HUES64 (cell line): ENCODE measurements at regions not wholly inside any gene's neighbourhood (a gene's known extent, or its start where the extent isn't known, plus 50 kb on each side); places are given as distances from the start of the nearest gene placed in this dataset.
"Not testable (repeated sequence)": the region's sequence is repeated elsewhere in the genome, so short reads cannot be mapped to it uniquely, and the experiment has no call there.

Experiments
- H3K27ac ChIP-seq: 2 replicates; pipeline ENCODE4 v1.7.0; 2013; ENCODE audit warnings: low read depth, low read length, inconsistent platforms
- H3K27me3 ChIP-seq: 2 replicates; pipeline ENCODE4 v1.6.1; 2013; ENCODE audit warnings: mild to moderate bottlenecking, low read length; ENCODE audit not compliant: insufficient read depth
- H3K36me3 ChIP-seq: 2 replicates; pipeline ENCODE4 v1.6.1; 2013; ENCODE audit warnings: mild to moderate bottlenecking, low read length; ENCODE audit not compliant: insufficient read depth
- H3K4me1 ChIP-seq: 2 replicates; pipeline ENCODE4 v1.6.1; 2013; ENCODE audit warnings: mild to moderate bottlenecking, low read length, moderate library complexity; ENCODE audit not compliant: insufficient read depth
- H3K4me3 ChIP-seq: 2 replicates; pipeline ENCODE4 v1.5.1; 2013; ENCODE audit warnings: mild to moderate bottlenecking, low read length, moderate library complexity
- H3K9ac ChIP-seq: 2 replicates; pipeline ENCODE4 v1.6.1; 2013; ENCODE audit warnings: mild to moderate bottlenecking, low read depth, low read length
- H3K9me3 ChIP-seq: 2 replicates; pipeline ENCODE4 v1.6.1; 2013; ENCODE audit warnings: low read depth, low read length; ENCODE audit not compliant: insufficient read depth
- WGBS: fragments of 150-250, 120-280 bp; methylation state at CpG from one replicate; pipeline ENCODE4 v1.1.7; 2013; ENCODE audit warnings: missing lambda C conversion rate; 5-methylcytosine and 5-hydroxymethylcytosine counted together

DNA sequence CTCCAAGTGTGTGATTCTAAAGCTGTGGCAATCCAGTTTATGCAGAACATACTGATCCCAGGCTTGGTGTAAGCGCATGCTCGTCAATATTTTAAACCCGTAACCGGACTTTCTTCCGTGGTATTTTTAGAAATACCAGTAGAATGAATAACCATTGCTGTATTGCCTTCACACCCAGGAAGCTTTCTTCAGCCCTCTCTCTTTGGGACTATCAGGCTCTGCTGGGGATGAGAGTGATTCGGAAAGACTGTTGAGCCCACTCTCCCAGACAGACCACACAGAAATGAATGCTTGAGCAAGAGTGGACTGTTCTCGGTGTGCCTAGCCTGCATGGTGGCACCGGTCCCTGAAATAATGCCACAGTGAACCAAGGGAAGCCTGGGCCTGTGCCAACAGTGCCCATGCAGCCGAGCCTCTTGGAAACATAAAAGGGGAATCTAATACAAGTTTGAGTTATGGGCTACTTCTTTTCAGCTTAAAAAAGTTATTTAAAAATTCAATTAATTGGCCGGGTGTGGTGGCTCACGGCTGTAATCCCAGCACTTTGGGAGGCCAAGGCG lies 89.9 kb upstream of the ELAC2 start:
- H3K27ac ChIP-seq: no peak overlapping the region
- H3K27me3 ChIP-seq: no peaks in the 10 kb centered on the region
- H3K9ac ChIP-seq: no peak overlapping the region
- H3K9me3 ChIP-seq: no peaks in the 10 kb centered on the region
- no peak overlapping the region for H3K4me3 ChIP-seq
- WGBS: 96% methylated on average over 12 of the region's 12 CpGs
- no peaks in the 10 kb centered on the region for H3K36me3 ChIP-seq
- H3K4me1 ChIP-seq: no peaks in the 10 kb centered on the region; the same call in 1 of the 2 replicates

DNA sequence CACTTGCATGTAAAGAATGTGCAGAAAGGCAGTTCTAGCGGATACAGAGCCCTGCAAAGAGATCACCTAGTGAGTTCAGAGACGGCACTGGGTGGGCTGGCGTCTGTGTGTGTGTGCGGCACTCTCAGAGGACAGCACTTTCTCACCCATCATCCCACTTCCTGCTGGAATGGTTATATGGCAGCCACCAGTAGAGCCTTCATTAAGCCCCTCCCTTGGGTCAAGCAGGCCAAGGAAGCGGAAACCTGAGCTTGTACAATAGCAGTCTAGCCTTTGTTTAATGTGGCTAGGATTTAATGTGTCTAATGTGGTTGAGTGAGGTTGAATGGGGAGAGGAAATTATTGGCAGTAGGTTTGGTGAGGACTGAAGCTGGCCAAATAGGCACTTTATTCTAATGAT lies 88.3 kb upstream of the ELAC2 start:
- Histone ChIP-seq H3K4me1 (no peaks in the 10 kb centered on the region; the same call in 1 of the 2 replicates), H3K27ac (no peak overlapping the region), H3K9ac (no peak overlapping the region), H3K27me3 (no peaks in the 10 kb centered on the region), H3K36me3 (no peaks in the 10 kb centered on the region), H3K9me3 (no peaks in the 10 kb centered on the region), H3K4me3 (no peak overlapping the region)
- 93% methylated on average over 5 of the region's 5 CpGs for WGBS

DNA sequence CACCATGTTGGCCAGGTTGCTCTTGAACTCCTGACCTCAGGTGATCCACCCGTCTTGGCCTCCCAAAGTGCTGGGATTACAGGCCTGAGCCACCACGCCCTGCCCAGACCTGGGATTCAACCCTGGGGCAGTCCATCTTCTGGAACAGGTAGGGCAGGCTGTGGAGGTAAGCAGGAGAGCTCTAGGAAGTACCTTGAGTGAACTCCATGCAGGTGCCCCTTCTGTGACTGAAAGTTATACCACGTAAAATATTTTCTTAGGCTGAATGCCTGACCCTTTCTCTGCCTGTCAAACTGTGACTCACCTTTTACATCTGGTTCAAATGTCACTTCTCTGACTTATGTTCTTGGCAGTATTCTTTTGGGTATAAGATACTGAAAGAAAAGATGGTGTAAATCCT lies 86.7 kb upstream of the ELAC2 start:
- Histone ChIP-seq H3K4me3 (no peak overlapping the region), H3K9ac (no peak overlapping the region), H3K9me3 (no peaks in the 10 kb centered on the region), H3K27ac (no peak overlapping the region), H3K4me1 (no peaks in the 10 kb centered on the region; the same call in 1 of the 2 replicates), H3K36me3 (no peaks in the 10 kb centered on the region), H3K27me3 (no peaks in the 10 kb centered on the region)
- WGBS: 96% methylated on average over 3 of the region's 3 CpGs

DNA sequence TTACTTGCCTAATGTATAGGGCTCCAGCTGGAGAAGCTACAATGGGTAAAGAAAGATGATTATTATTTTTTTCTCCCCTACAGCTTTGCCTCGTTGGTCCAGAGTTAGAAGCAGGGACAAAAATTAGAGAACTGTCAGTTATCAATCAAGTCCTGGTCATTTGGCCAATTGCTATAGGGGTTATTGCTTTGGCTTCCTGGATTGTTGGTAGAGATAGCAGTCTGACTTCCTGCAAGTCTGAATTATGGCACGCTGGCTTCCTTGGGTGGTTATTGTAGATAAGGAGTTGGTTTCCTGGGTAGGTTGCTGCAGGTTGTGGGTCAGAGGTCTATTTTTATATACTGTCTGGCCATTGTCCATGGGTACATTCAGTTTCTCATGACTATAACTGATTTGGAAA lies 84.7 kb upstream of the ELAC2 start:
- Histone ChIP-seq H3K27ac (no peak overlapping the region), H3K9me3 (no peaks in the 10 kb centered on the region), H3K36me3 (no peaks in the 10 kb centered on the region), H3K4me1 (no peaks in the 10 kb centered on the region; the same call in none of the 2 replicates), H3K9ac (no peak overlapping the region), H3K4me3 (no peak overlapping the region), H3K27me3 (no peaks in the 10 kb centered on the region)
- WGBS: 96% methylated on average over 2 of the region's 2 CpGs

DNA sequence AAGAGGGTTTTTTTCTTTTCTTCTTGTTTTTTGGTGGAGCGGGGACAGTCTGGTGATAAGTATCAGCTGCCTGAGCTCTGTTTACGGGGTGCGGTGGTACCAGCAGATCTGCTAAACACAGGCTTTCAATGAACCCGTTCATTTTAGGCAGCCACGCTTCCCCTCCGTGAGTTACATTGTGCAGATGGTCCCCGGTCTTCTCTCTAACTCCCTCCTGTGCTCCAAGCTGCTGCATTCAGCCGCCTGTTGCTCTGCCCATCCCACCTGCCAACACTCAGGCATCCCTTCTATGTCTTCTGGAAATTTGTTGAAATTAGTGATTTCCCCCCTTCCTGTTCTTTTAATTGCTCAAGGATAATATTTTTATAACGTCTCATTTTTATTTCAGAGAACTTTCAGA lies 82.1 kb upstream of the ELAC2 start:
- H3K4me1 ChIP-seq: no peaks in the 10 kb centered on the region; the same call in 1 of the 2 replicates
- no peak overlapping the region for H3K9ac ChIP-seq
- no peaks in the 10 kb centered on the region for H3K36me3 ChIP-seq
- 90% methylated on average over 9 of the region's 9 CpGs for WGBS
- no peak overlapping the region for H3K27ac ChIP-seq
- H3K9me3 ChIP-seq: no peaks in the 10 kb centered on the region
- H3K4me3 ChIP-seq: no peak overlapping the region
- no peaks in the 10 kb centered on the region for H3K27me3 ChIP-seq

DNA sequence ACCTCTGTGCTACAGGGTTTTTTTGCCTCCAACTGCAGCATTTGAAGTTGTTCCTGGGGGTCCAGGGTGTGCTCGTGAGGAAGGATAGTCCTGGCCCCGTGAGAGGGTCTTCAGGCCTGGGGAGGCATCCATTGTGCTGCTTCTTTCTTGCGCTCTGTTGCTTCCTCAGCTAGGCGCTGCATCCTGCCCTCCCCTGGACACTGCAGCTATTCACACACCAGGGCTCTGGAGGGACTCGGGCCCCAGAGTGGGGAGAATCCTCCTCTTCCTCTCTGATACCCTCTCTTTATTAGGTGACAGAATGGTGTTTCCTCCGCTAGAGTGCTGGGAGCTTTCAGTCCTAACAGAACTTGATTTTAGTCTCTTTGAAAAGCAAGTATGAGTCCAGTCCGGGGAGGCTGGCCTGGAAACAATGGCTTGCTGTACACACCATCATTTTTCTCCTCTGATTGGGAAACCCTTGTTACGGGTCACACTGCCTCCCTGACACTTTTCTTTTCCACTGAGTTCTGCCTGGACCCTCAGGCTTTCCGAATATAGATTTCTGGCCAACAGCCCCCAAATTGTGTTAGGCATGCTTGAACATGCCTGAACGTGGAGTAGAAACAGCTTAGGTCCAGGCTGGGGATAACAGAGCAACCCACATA lies 81.4 kb upstream of the ELAC2 start:
- H3K4me3 ChIP-seq: no peak overlapping the region
- H3K9me3 ChIP-seq: no peaks in the 10 kb centered on the region
- no peaks in the 10 kb centered on the region for H3K36me3 ChIP-seq
- no peak overlapping the region for H3K9ac ChIP-seq
- no peaks in the 10 kb centered on the region for H3K27me3 ChIP-seq
- H3K4me1 ChIP-seq: no peaks in the 10 kb centered on the region; the same call in 1 of the 2 replicates
- WGBS: 87% methylated on average over 10 of the region's 10 CpGs
- no peak overlapping the region for H3K27ac ChIP-seq

DNA sequence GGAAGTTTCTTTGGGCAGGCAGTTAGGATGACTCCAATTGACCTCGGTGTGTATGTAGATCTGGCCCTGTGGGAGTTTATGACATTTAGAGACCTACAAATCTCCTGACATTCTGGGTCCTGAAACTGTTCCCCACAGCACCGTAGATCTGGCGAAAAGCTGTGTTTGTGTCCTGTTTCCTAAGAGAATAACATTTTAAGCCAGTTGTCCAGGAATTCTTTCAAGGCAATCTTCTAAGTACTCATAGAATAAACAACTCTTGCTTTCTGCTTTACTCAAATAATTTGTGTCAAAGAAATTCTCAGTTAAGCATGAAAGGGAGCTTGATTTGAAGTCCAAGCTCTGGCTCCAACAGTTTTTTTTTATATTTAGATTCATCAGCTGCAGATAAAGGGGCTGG lies 78.5 kb upstream of the ELAC2 start:
- H3K9me3 ChIP-seq: no peaks in the 10 kb centered on the region
- H3K4me3 ChIP-seq: no peak overlapping the region
- no peak overlapping the region for H3K27ac ChIP-seq
- WGBS: 80% methylated on average over 3 of the region's 3 CpGs
- H3K4me1 ChIP-seq: no peaks in the 10 kb centered on the region; the same call in 1 of the 2 replicates
- no peak overlapping the region for H3K9ac ChIP-seq
- no peaks in the 10 kb centered on the region for H3K36me3 ChIP-seq
- H3K27me3 ChIP-seq: no peaks in the 10 kb centered on the region

DNA sequence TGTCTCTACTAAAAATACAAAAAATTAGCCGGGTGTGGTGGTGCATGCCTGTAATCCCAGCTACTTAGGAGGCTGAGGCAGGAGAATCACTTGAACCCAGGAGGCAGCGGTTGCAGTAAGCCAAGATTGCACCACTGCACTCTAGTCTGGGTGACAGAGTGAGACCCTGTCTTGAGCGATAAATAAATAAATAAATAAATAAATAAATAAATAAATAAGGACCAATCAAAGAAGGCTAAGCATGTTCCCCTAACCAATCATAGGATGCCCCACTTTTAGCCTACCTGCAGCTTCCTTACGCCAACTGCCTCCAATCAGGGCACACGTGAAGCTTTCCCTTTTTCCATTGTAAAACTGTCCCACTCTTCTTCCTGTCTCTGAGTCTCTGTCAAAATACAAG lies 74.2 kb upstream of the ELAC2 start:
- H3K4me1 ChIP-seq: not testable (repeated sequence)

DNA sequence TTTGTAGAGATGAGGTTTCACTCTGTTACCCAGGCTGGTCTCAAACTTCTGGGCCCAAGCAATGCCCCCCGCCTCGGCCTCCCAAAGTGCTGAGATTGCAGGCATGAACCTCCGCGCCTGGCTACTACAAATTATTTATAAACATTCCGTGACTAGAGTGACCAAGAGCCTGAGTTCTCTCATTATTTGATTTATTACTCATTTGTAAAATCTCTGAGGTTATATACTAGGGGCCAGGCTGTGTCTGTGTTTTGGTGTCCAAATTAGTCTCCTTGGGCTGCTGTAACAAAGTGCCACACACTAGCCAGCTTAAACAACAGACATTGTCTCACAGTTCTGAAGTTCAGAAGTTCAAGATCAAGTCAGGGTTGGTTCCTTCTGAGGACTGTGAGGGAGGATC lies 70.8 kb upstream of the ELAC2 start:
- Histone ChIP-seq H3K4me3 (no peak overlapping the region), H3K4me1 (no peaks in the 10 kb centered on the region), H3K9ac (no peak overlapping the region), H3K9me3 (no peaks in the 10 kb centered on the region), H3K27ac (no peak overlapping the region), H3K27me3 (no peaks in the 10 kb centered on the region), H3K36me3 (no peaks in the 10 kb centered on the region)
- 76% methylated on average over 5 of the region's 5 CpGs for WGBS

More for the DNA sequence above, 74.2 kb upstream of the ELAC2 start:
- WGBS: 92% methylated on average over 4 of the region's 5 CpGs
- not testable (repeated sequence) for H3K36me3 ChIP-seq, H3K9me3 ChIP-seq, H3K27me3 ChIP-seq, H3K4me3 ChIP-seq, H3K9ac ChIP-seq, H3K27ac ChIP-seq

DNA sequence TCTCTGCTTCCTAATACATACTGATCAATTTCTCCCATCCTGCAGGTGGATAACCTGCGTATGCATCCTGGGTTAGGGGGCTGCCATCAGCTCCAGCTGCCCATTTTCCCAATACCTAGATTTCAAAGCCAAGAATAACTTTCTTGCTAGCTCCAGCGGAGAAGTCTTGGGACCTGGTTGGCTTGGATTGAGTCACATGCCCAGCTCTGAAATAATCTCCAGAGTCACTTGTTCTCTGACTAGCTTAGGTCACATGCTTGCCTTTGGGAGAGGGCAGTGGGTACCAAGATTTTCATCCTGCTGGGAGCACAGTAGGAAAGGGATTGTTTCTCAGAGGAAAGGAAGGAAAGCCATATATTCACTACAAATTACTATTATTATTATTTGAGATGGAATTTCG lies 70.0 kb upstream of the ELAC2 start:
- Histone ChIP-seq H3K27me3 (no peaks in the 10 kb centered on the region), H3K27ac (no peak overlapping the region), H3K4me1 (no peaks in the 10 kb centered on the region), H3K4me3 (no peak overlapping the region), H3K9ac (no peak overlapping the region), H3K9me3 (no peaks in the 10 kb centered on the region), H3K36me3 (no peaks in the 10 kb centered on the region)
- 91% methylated on average over 3 of the region's 3 CpGs for WGBS

DNA sequence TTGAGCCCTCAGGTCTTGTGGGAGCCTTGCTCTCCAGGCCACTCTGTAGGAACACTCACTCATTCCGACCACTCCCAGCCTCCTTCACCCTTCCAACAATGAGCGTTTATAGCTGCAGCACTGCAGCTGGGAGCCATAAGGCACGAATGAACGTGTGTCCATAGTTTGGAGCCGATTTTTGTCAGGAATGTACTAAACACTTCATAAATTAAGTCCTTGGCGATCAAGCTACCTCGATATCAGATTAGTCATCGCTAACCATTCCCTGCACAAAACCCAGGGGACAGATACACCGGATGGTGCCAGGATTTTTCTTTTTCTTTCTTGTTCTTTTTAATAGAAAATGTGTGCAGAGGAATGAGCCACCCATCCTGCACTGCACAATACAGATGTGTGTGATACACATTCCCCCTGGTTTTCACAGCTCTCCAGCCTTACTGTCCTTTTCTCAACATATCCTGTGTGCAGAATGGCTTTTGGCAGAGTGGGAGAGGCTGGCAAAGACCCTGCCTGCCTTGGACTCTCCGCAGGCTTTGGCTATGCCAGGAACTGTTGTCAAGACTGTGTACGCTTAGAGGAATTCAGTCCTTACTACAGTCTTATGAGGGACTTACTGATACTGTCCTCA lies 68.4 kb upstream of the ELAC2 start:
- no peak overlapping the region for H3K9ac ChIP-seq
- H3K4me3 ChIP-seq: no peak overlapping the region
- no peak overlapping the region for H3K27ac ChIP-seq
- H3K36me3 ChIP-seq: no peaks in the 10 kb centered on the region
- 0 out of 2 replicates have a peak, but pooled peaks cover 2% of the 10 kb centered on the region for H3K9me3 ChIP-seq
- H3K27me3 ChIP-seq: no peaks in the 10 kb centered on the region
- WGBS: 94% methylated on average over 11 of the region's 11 CpGs
- H3K4me1 ChIP-seq: no peaks in the 10 kb centered on the region
